AG09319 (cell line): ENCODE measurements at regions not wholly inside any gene's neighbourhood (a gene's known extent, or its start where the extent isn't known, plus 50 kb on each side); places are given as distances from the start of the nearest gene placed in this dataset.

ENCODE experiments used
- DNase-seq: peaks from one replicate; pipeline ENCODE4 v3.0.0-alpha.2; 2010; ENCODE audit warnings: low read depth; ENCODE audit errors: extremely low read depth
- CTCF ChIP-seq: IDR thresholded peaks from 2 replicates; pipeline ENCODE4 v1.5.1; 2011; ENCODE audit warnings: low read depth, mild to moderate bottlenecking, inconsistent platforms, low read length, moderate library complexity

GRCh38 chr9:86679909-86680308 is 267.4 kb downstream of the GAS1 start:
- no peak for DNase-seq
- TF ChIP-seq CTCF: no peak

- TF ChIP-seq CTCF: no peak
- DNase-seq: no peak
These were observed 270.9 kb downstream of the GAS1 start for GRCh38 chr9:86676396-86676795.

GRCh38 chr9:86675805-86676204 is 271.5 kb downstream of the GAS1 start:
- no peak for TF ChIP-seq CTCF
- DNase-seq: no peak

- no peak for TF ChIP-seq CTCF
- no peak for DNase-seq
These were observed 272.8 kb downstream of the GAS1 start for GRCh38 chr9:86674487-86674886.

GRCh38 chr9:86672966-86673365 is 274.3 kb downstream of the GAS1 start:
- no peak for TF ChIP-seq CTCF
- no peak for DNase-seq

GRCh38 chr9:86672301-86672700 is 275.0 kb downstream of the GAS1 start:
- no peak for TF ChIP-seq CTCF
- no peak for DNase-seq

- no peak for TF ChIP-seq CTCF
- DNase-seq: no peak
These were observed 276.3 kb downstream of the GAS1 start for GRCh38 chr9:86671018-86671417.
